OCI-LY7 (cell line): ENCODE measurements at regions not wholly inside any gene's neighbourhood (a gene's known extent, or its start where the extent isn't known, plus 50 kb on each side); places are given as distances from the start of the nearest gene placed in this dataset.

Experiments
- CTCF ChIP-seq: fragments of 200-600 bp; sonication (generic); conservative IDR thresholded peaks from 2 replicates; pipeline ENCODE4 v1.5.1; 2014; ENCODE audit warnings: mild to moderate bottlenecking, antibody characterized with exemption, low read length, moderate library complexity, mixed read lengths
- EZH2phosphoT487 ChIP-seq: fragments of 200-600 bp; sonication (generic); IDR thresholded peaks from 2 replicates; pipeline ENCODE4 v1.6.1; 2018; ENCODE audit warnings: low read depth, borderline replicate concordance, mild to moderate bottlenecking, mixed run types, antibody characterized with exemption, low read length, moderate library complexity, mixed read lengths

- no peak for TF ChIP-seq CTCF
- TF ChIP-seq EZH2phosphoT487 = no peak
Observed at GRCh38 chr6:95946906-95947305, 68.9 kb upstream of the FUT9 start.
